Activated T-cell treated with anti-CD3 and anti-CD28 coated beads for 4 hours (primary cell): ENCODE measurements at regions not wholly inside any gene's neighbourhood (a gene's known extent, or its start where the extent isn't known, plus 50 kb on each side); places are given as distances from the start of the nearest gene placed in this dataset.
"Not testable (repeated sequence)": the region's sequence is repeated elsewhere in the genome, so short reads cannot be mapped to it uniquely, and the experiment has no call there.

Source experiments
- DNase-seq: peaks from one replicate; pipeline ENCODE4 v3.0.0-alpha.2; 2020

DNA sequence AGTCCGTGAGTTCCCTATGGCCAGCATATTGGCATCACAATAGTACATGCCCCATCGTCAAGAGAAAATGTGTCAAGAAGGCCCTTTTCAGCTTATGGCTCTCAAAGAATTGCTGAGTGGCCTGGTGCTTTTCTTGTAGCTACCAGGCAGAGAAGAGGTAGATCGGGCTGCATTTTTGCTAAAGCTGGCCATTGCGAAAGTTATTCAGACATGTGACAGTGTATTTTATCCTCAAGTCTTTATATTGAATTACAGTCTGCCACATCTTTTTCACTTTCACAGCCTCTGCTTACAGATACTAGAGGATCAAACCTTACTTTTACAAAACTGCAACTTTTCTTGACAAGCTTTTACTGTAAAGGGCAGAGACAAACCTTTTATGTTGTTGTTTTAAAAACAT, 261.5 kb upstream of the IGFBP7 start:
- DNase-seq = no peak

DNA sequence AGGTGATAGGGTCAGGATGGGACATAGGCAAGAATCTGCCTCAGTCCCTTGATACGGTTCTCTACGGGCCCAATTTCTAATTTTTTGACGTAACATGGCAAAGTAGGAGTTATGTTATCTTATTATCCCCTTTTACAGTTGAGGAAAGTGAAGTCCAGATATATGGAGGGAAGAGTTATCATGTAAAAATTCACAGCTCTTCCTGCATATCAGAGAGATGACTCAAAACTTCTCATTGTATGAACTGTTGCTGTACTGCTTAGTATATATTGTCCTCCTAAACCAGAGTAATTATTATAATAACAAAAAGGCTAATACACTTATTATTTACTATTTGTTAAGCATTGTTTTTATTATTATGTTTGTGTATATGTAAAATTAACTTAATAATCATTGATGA, 260.5 kb upstream of the IGFBP7 start:
- DNase-seq = no peak

DNA sequence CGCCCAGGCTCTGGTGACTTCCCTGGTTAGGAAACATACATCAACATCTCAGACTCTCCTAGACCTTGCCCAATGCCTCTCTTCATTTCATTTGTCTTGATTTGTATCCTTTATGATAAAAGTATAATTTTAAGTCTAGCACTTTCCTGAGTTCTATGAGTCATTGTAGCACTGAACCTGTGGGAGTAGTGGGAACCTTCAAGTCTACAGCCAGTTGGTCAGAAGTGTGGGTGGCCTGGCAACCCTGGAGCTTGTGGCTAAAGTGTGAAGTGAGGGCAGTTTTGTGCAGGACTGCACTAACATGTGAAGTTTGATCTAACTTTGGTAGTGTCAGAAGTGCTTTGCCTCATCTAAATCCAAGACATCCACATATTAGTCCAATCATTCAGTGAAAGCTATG, 259.3 kb upstream of the IGFBP7 start:
- DNase-seq = no peak

DNA sequence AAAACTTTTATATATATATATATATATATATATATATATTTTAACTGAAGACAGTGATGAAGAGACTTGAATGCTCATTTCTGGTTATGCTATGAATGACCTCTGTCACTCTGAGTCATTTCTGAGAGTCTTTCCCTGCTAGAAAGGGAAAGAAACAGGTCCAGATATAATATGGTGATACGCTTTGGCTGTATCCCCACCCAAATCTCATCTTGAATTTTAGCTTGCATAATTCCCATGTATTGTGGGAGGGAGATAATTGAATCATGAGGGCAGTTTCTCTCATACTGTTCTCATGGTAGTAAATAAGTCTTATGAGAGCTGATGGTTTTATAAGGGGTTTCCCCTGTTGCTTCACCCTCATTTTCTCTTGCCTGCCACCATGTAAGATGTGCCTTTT, 254.1 kb upstream of the IGFBP7 start:
- DNase-seq = no peak

DNA sequence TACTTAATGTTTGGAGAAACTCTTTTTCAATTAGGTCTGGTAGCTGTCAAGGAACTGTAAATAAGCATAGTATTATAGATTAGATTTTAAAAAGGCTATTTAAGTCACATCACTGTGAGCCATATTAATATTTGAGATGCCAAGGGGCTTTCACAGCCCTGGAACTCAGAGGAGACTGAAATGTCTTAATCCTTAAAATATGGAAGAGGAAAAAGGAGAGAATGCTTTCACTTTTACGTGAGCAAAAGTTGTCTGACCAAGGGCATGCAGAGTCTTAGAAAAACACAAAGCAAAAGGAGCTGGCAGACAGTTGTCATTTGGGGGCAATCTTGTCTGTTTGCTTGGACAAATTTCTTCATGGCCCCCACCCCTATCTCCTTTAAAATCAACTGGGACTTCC, 253.2 kb upstream of the IGFBP7 start:
- no peak for DNase-seq

DNA sequence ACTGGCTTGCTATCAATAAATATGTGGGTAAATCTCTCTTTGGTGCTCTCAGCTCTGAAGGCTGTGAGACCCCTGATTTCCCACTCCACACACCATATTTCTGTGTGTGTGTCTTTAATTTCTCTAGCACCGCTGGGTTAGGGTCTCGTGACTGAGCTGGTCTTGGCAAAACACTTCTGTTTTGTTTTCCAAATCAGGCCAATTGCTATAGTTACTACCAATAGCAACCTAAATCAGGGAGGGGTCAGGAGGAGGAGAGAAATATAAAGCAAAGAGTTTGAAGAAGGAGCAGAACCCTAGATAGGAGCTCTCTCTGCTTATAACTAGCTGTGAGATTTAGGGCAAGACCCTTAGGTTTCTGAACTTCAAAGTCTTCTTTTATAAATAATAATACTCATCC, 250.5 kb upstream of the IGFBP7 start:
- DNase-seq = no peak

DNA sequence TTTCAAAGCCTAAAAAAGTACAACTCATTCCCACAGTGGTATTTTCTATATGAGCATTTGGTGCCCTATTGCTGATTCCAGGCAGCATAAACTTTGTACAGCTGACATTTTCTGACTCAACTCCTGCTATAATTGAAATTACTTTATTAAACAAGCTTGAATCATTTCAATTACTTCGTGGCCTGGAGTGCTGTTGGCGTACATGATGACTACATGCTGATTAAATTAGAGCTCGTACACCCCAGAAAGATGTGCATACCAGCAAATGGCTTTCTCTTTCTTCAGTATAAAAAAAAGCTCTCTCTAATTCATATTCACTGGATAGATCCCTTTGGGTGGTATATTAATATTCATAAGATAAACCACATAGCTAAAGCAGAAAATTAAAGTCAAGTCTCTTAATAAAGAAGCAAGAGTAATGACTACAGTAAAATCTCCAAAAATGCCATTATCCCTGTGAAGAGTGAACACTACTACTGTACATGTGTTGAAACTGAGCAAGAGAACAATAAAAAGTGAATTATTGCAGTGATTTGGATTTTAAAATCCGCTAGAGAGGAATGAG, 245.0 kb upstream of the IGFBP7 start:
- no peak for DNase-seq

DNA sequence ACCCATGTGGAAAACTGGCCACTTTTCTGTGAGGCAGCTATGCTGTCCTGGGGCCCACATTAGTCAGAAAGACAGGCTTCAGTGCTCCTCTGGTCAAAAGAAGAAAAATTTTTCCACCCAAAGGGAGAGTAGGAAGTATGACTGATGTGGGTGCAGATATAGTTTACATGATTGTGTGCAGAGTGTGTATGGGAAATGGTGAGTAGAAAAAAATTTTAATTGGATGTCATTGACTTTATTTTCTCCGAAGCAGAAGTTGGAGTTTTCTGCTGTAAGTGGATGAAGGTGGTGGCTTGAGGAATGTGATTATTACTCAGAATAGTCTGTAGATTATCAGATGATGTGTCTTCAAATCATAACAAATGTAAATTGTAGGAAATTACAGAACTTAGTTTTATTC, 241.5 kb upstream of the IGFBP7 start:
- no peak for DNase-seq

DNA sequence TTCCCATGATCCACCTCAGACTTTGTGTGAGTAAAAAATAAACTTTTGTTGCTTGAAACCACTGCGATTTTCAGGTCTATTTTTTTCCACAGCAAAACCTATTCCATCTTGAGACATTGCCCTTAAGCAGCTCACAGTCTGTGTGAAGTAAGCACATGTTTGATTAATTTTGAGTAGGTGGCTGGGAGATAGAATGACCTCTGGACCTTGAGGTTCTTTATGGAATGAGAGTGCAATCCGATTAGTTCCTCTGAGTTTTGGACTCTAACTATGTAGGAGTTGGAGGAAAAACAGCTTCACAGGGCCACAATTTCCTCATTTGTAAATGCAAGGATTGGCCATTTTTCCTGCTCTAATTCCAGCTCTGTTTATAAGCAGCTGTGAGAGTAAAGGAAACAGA, 234.1 kb upstream of the IGFBP7 start:
- no peak for DNase-seq

DNA sequence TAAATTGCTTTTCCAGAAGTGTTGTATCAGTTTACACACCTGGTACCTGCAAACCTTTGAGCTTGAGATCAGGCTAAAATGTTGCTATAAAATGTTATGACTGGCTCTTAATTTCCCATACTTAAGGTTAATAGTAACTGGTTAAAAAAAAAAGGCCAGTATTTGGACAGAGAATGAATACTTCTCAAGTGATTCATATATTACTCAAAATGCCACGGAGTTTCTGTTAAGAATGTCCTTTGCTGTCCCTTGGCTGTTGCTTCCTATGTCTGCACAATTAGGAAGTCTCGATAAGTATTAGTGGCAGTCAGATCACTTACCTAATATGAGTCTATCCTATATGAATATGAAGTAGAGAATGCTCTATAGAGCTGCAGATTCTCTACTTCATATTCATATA, 232.2 kb upstream of the IGFBP7 start:
- DNase-seq = no peak

DNA sequence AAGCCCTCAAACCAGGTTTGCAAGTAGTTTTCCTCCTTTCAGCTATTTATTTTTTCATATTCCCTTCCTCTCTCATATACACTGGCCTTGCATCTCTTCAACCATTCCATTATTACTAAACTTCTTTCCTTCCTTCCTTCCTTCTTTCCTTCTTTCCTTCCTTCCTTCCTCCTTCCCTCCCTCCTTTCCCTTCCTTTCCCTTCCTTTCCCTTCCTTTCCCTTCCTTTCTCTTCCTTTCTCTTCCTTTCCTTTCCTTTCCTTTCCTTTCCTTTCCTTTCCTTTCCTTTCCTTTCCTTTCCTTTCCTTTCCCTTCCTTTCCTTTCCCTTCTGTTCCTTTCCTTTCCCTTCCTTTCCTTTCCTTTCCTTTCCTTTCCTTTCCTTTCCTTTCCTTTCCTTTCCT, 228.7 kb upstream of the IGFBP7 start:
- not testable (repeated sequence) for DNase-seq

DNA sequence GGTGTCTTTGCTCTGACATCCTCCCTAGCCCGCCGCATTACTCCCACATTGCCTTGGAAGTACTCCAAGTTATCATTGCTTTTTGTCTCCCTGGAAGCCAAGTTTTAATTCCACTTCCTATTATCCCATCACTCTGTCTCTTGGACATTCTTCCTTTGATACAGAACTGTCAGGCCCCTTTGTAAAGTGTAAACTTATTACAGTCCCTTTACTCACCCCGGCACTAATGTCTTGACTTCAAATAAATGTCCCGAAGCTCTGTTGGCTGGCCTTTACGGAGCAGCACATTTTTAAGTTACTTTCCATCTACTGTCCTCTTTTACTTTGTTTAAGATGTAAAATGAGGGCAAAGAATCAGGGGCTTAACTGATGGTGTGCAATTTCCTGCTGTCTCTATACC, 223.5 kb upstream of the IGFBP7 start:
- DNase-seq = no peak

DNA sequence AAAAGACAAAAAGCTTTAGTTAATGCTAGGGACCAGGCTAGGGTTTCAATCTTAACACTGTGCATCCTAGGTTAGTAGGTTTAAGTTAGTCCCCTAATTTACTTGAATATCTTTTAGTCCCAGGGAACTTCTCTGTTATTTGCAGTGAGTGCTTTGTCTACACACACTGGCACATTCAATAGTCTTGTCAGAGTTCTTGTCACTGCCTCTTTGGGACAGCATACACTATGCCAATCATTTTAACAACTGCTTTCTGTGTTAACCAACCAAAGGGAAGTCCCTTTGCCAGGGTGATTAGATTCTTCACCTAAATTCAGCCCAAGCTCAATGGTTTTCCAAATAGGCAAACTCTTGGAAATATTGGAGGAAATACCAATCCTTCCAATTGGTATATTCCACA, 221.8 kb upstream of the IGFBP7 start:
- no peak for DNase-seq

DNA sequence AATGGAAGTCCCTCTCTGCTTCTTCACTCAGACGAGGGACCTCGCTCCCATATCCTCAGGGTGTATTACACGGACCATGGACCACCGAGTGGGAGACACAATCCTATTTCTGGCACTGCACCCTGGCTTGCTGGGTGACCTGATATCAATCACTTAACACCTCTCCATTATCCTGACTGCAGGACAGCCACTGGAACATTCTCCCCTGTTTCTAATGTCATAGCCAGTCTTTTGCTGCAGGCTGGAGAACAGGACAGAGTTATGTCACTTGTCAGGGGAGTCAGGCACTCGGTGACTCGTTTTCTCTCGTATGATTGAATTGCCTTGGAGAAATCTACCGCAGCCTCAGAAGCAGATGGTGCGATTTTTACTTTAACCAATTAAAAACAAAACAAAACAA, 219.1 kb upstream of the IGFBP7 start:
- no peak for DNase-seq

DNA sequence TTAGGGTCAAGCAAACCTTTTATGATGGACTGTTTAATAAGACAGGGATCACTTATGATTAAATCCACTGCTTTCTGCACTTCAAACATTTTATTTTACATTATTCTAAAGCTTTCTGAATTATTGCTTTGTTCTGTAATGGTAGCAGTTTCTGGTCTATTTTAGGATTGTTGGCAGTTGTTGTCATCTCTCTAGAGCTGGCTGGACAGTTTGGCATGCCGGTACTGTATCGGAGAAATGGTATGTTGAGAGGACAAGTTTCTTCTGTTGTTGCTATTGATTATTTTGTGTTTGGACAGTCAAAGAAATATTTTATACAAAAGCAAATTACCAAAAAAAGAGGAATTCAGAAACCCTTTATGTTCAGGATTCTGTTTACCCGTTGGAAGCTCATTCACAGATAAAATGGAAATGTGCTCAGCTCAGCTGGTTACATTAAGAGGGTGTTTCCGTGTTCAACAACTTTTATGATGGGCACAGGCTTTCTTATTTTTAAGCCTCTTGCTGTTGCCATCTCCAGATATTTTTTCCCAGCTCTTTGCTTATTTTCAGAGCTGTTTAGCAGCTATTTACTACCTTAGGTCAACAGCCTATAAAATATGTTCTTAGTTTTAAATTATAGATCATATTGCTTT, 214.6 kb upstream of the IGFBP7 start:
- no peak for DNase-seq

DNA sequence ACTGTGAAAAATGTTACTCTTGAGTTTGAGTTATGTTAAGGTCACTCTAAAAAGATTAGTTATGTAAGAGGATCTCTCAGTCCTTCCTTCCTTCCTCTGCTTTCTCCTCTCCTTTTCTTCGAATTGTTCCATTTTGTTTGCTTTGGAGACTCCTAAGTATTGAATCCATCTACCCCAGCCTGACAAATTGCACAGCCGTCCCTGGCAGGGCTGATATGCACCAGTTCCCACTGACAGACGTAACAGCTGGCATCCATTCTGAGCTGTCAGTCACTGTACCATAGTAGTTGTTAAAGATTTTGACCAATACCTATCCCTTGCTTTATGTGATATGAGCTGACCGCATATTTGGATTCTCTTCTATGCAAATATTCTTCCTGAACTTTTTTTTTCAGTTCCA, 210.7 kb upstream of the IGFBP7 start:
- no peak for DNase-seq

DNA sequence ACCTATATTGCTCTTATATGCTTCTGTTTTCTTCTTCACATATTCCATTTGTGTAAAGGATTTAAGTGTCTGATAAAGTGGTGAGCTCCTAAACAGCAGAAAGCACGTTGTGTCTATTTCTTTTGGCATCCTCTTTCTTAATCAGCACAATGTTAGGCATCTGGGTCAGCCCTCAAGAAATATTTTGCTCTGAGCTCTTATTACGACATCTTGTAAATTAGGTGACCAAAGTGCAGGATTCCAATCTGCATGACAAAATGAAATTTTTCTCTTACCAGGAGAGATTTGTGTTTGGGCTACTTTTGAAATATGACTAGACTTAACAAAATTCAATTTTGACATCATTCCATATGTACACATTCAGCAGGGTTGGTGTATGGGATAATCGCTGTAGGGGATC, 210.0 kb upstream of the IGFBP7 start:
- no peak for DNase-seq

DNA sequence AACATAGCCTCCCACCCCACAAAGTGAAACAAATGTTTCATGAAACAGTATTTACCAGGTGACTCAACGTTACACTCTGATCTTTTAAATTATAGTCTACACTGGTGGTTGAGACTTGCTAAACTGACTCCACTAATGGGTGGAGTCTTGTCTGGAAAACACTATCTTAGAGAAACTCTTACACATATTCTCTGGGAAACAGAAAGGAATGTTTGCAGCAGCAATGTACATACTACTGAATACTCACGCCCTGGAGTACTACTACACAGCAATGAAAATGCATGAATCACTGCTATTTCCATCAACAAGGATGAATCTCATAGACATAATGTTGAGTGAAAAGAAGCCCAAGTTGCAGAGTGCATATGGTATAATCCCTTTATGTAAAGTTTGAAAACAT, 208.5 kb upstream of the IGFBP7 start:
- no peak for DNase-seq

DNA sequence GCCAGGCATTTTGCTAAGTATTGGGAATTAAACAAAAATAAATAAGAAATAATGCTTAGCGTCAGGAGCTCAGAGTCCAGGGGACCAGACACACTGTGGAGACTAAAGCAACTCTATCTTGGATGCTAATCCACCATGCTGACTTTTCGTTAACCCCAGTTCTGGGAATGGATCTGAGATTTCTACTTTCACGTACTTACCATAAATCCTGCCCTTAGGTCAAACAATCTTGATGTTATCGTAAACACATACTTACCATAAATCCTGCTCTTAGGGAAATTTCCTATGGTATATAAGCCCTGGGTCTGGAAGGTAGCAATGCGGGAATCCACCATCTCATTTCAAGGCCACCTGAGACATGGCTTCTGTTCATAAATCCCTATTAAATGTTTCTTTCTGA, 204.5 kb upstream of the IGFBP7 start:
- DNase-seq = no peak

DNA sequence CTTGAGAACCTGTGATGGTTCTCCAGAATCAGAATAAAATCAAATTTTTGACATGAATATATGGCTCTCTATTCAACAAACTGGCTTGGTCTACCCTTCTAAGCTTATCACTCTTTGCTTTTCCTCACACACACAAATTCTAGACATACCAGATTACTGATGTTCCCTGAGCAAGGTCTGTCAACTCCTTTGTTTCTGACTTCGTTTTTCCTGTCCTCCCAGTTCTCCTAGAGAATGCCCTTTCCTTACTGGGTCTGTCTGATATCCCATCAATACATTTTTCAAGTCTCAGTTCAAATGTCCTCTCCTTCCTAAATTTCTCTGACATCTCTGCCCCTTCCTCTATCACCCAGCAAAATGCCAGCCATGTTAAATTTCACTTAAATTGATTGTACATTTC, 202.1 kb upstream of the IGFBP7 start:
- DNase-seq = no peak

DNA sequence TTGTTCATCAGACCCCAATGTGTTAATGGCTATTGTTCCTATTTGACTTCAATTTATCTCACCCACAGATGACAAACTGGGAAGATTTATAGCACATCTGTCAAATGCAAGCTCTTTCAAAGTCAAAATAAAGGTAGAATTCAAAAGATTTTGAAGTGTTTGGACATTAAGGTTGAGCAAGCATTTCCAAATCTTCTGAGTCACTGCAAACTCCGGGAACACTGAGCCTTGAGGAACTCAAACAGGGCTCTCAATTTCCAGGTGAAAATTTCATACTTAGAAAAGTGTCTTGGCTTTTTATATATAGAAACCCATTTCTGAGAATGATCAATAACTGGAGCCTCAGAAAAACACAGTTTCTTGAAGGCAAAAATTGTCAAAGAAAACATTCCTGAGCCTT, 199.5 kb upstream of the IGFBP7 start:
- no peak for DNase-seq

DNA sequence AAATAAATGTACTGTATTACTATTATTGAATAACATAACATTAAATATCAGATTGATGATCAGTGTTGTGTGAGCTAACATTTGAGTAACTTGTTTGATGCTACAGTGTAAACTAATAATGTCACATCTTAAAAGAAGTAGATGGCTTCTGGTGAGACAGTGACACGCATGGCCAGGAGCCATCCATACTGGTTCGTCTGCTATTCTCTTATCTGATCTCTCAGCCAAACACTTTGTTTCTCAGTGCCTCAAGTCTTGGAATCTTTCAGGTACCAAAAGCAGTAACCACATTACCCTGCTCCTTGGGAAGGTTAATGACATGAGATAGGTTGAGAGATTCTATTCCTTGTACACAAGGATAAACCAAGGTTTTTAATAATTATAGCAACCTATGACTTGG, 198.1 kb upstream of the IGFBP7 start:
- DNase-seq = no peak

DNA sequence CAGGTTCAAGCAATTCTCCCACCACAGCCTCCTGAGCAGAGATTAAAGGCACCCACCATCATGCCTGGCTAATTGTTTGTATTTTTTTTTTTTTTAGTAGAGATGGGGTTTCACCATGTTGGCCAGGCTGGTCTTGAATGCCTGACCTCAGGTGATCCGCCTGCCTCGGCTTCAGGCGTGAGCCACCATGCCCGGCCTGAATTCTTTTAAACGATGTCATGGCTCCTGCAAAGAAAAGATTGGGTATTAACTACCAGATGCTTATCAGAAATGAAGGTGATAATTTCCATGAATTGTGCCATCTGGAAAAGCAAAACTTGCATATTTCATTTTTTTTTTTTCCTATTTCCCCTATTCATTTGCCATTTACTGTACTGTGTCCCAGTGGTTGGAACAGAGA, 195.7 kb upstream of the IGFBP7 start:
- no peak for DNase-seq

DNA sequence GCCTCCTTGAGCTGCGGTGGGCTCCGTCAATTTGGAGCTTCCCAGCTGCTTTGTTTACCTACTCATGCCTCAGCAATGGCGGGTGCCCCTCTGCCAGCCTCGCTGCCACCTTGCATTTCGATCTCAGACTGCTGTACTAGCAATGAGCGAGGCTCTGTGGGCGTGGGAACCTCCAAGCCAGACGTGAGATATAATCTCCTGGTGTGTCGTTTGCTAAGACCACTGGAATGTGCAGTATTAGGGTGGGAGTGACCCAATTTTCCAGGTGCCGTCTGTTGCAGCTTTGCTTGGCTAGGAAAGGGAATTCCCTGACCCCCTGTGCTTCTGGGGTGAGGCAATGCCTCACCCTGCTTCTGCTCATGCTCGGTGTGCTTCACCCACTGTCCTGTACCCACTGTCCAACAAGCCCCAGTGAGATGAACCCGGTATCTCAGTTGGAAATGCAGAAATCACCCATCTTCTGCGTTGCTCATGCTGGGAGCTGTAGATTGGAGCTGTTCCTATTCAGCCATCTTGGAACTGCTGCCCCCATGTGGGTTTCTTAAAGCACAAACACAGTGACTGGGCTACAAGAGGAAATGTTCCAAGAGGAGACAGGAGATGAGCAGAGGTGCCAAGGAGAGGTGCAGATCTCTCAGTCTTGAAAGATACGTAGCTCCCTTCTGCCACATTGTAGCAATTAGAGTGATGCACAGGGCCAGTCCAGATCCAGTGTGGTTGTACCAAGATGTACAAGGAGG, 193.0 kb upstream of the IGFBP7 start:
- no peak for DNase-seq

DNA sequence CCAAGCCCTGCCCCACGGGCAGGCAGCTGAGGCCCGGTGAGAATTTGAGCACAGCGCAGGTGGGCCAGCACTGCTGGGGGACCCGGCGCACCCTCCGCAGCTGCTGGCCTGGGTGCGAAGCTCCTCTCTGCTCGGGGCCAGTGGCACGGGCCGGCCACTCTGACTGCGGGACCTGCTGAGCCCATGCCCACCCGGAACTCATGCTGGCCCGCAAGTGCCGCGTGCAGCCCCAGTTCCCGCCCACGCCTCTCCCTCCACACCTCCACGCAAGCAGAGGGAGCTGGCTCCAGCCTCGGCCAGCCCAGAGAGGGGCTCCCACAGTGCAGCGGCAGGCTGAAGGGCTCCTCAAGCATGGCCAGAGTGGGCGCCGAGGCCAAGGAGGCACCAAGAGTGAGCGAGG, 190.1 kb upstream of the IGFBP7 start:
- not testable (repeated sequence) for DNase-seq
